IPS-NIHi11 (cell line): ENCODE measurements at regions not wholly inside any gene's neighbourhood (a gene's known extent, or its start where the extent isn't known, plus 50 kb on each side); places are given as distances from the start of the nearest gene placed in this dataset.

Experiments used
- DNase-seq: peaks from one replicate; pipeline ENCODE4 v3.0.0; 2012; ENCODE audit warnings: mixed read lengths, low spot score

GRCh38 chr6:16851044-16851540 lies 89.8 kb upstream of the ATXN1 start:
- no peak for DNase-seq

GRCh38 chr6:16850681-16851026 lies 89.4 kb upstream of the ATXN1 start:
- no peak for DNase-seq

GRCh38 chr6:16849988-16850680 lies 88.9 kb upstream of the ATXN1 start:
- no peak for DNase-seq

- no peak for DNase-seq
These were observed 88.2 kb upstream of the ATXN1 start for GRCh38 chr6:16849280-16849987.

GRCh38 chr6:16846399-16846778 lies 85.1 kb upstream of the ATXN1 start:
- no peak for DNase-seq

GRCh38 chr6:16844183-16844582 lies 82.9 kb upstream of the ATXN1 start:
- DNase-seq, result no peak

GRCh38 chr6:16842676-16843075 lies 81.4 kb upstream of the ATXN1 start:
- DNase-seq, result no peak

- DNase-seq, result no peak
These were observed 80.0 kb upstream of the ATXN1 start for GRCh38 chr6:16841241-16841640.

- DNase-seq, result no peak
These were observed 79.5 kb upstream of the ATXN1 start for GRCh38 chr6:16840725-16841124.

GRCh38 chr6:16840291-16840690 lies 79.0 kb upstream of the ATXN1 start:
- no peak for DNase-seq

GRCh38 chr6:16839631-16840179 lies 78.4 kb upstream of the ATXN1 start:
- no peak for DNase-seq

- no peak for DNase-seq
These were observed 76.1 kb upstream of the ATXN1 start for GRCh38 chr6:16837217-16837972.

- no peak for DNase-seq
These were observed 75.1 kb upstream of the ATXN1 start for GRCh38 chr6:16836144-16836981.

- no peak for DNase-seq
These were observed 73.0 kb upstream of the ATXN1 start for GRCh38 chr6:16834242-16834641.

GRCh38 chr6:16832721-16833120 lies 71.5 kb upstream of the ATXN1 start:
- DNase-seq, result no peak

- no peak for DNase-seq
These were observed 70.8 kb upstream of the ATXN1 start for GRCh38 chr6:16832043-16832567.

GRCh38 chr6:16831136-16831535 lies 69.9 kb upstream of the ATXN1 start:
- DNase-seq, result no peak

GRCh38 chr6:16828058-16828457 lies 66.8 kb upstream of the ATXN1 start:
- no peak for DNase-seq

GRCh38 chr6:16827627-16828026 lies 66.4 kb upstream of the ATXN1 start:
- no peak for DNase-seq

- no peak for DNase-seq
These were observed 64.5 kb upstream of the ATXN1 start for GRCh38 chr6:16825784-16826183.

GRCh38 chr6:16824845-16825685 lies 63.8 kb upstream of the ATXN1 start:
- DNase-seq, result no peak
